ENCODE measurements at regions not wholly inside any gene's neighbourhood (a gene's known extent, or its start where the extent isn't known, plus 50 kb on each side); places are given as distances from the start of the nearest gene placed in this dataset.

GRCh38 chr3:59407425-59407824, 357.6 kb upstream of the CFAP20DC start:
- TF ChIP-seq CTCF (IDR thresholded peaks at IDR 0.05) (no peak), POLR2A (IDR thresholded peaks at IDR 0.05) (no peak)
